HepG2 (cell line): ENCODE measurements at regions not wholly inside any gene's neighbourhood (a gene's known extent, or its start where the extent isn't known, plus 50 kb on each side); places are given as distances from the start of the nearest gene placed in this dataset.

Experiments
- PCBP1 ChIP-seq: fragments of 200-400 bp; formaldehyde crosslinking; IDR thresholded peaks from 2 replicates; pipeline ENCODE4 v1.6.1; 2017; ENCODE audit warnings: mild to moderate bottlenecking, low read depth, low read length, borderline replicate concordance
- PHF5A ChIP-seq: IDR thresholded peaks from one replicate; pipeline ENCODE4 v1.6.1; 2018; ENCODE audit warnings: low read depth, missing genetic modification reagents; ENCODE audit not compliant: unreplicated experiment
- SMARCE1 ChIP-seq: fragments of 450-650 bp; IDR thresholded peaks from 2 replicates; pipeline ENCODE4 v1.6.1; 2017; ENCODE audit warnings: borderline replicate concordance
- SMC3 ChIP-seq: IDR thresholded peaks from 2 replicates; pipeline ENCODE4 v1.6.1; 2011; ENCODE audit warnings: low read length, improper control_type of control experiment
- ZNF547 ChIP-seq: sonication (generic); formaldehyde crosslinking; IDR thresholded peaks from 2 replicates; pipeline ENCODE4 v1.5.1; 2020; ENCODE audit warnings: mild to moderate bottlenecking, missing genetic modification reagents
- ZNF614 ChIP-seq: IDR thresholded peaks from 2 replicates; pipeline ENCODE4 v1.6.1; 2018; ENCODE audit warnings: missing biosample characterization, missing genetic modification reagents, inconsistent platforms, borderline replicate concordance
- ZNF737 ChIP-seq: sonication (generic); formaldehyde crosslinking; IDR thresholded peaks from 2 replicates; pipeline ENCODE4 v1.5.0; 2020; ENCODE audit warnings: missing genetic modification reagents, mild to moderate bottlenecking, borderline replicate concordance
- ZNF747 ChIP-seq: sonication (generic); formaldehyde crosslinking; IDR thresholded peaks from 2 replicates; pipeline ENCODE4 v1.8.1; 2023; ENCODE audit warnings: missing genetic modification reagents, mild to moderate bottlenecking, borderline replicate concordance
- ZZZ3 ChIP-seq: sonication (generic); formaldehyde crosslinking; IDR thresholded peaks from 2 replicates; pipeline ENCODE4 v1.4.0; 2020; ENCODE audit warnings: missing genetic modification reagents, mild to moderate bottlenecking, borderline replicate concordance
- TF ChIP-seq, protein P1 (sequence below): sonication (generic); formaldehyde crosslinking; IDR thresholded peaks from 2 replicates; pipeline ENCODE4 v1.4.0; 2020; ENCODE audit warnings: missing genetic modification reagents, mild to moderate bottlenecking, borderline replicate concordance
- TF ChIP-seq, protein P2 (sequence below): sonication (generic); formaldehyde crosslinking; IDR thresholded peaks from 2 replicates; pipeline ENCODE4 v1.8.0; 2022; ENCODE audit warnings: mild to moderate bottlenecking, missing genetic modification reagents
- TF ChIP-seq, protein P3 (sequence below): sonication (generic); formaldehyde crosslinking; IDR thresholded peaks from 2 replicates; pipeline ENCODE4 v1.4.0; 2020; ENCODE audit warnings: low read depth, mild to moderate bottlenecking, missing genetic modification reagents
- TF ChIP-seq, protein P4 (sequence below): sonication (generic); formaldehyde crosslinking; IDR thresholded peaks from 2 replicates; pipeline ENCODE4 v1.5.1; 2020; ENCODE audit warnings: missing genetic modification reagents, mild to moderate bottlenecking, borderline replicate concordance

DNA sequence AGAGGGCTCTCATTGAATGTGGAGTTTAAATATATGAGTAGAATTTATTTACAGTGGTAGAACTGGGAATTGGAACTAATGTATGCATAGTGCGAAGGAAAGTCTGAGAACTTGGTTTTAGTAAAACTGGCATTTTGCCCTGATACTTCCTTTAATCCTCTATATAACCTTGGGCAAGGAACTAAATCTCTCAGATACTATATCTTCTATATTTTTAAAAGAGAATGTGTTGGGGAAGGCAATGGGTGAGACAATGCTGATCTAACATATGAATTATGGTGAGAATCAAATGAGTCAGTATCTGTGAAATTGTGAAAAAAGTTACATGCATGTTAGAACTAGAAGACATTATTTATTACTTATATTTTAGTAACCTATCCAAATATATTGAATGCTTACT lies 2109.4 kb upstream of the PIK3C3 start (continued):
- TF ChIP-seq, protein P1, sequence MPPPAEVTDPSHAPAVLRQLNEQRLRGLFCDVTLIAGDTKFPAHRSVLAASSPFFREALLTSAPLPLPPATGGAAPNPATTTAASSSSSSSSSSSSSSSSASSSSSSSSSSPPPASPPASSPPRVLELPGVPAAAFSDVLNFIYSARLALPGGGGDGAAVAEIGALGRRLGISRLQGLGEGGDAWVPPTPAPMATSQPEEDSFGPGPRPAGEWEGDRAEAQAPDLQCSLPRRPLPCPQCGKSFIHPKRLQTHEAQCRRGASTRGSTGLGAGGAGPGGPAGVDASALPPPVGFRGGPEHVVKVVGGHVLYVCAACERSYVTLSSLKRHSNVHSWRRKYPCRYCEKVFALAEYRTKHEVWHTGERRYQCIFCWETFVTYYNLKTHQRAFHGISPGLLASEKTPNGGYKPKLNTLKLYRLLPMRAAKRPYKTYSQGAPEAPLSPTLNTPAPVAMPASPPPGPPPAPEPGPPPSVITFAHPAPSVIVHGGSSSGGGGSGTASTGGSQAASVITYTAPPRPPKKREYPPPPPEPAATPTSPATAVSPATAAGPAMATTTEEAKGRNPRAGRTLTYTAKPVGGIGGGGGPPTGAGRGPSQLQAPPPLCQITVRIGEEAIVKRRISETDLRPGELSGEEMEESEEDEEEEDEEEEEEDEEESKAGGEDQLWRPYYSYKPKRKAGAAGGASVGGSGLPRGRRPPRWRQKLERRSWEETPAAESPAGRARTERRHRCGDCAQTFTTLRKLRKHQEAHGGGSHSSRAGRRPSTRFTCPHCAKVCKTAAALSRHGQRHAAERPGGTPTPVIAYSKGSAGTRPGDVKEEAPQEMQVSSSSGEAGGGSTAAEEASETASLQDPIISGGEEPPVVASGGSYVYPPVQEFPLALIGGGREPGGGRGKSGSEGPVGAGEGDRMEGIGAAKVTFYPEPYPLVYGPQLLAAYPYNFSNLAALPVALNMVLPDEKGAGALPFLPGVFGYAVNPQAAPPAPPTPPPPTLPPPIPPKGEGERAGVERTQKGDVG (CRISPR knock-in tag) = no peak
- no peak for TF ChIP-seq ZNF737 (CRISPR knock-in tag)
- TF ChIP-seq ZNF614 (CRISPR knock-in tag) = no peak
- TF ChIP-seq PCBP1 = no peak
- TF ChIP-seq, protein P2, sequence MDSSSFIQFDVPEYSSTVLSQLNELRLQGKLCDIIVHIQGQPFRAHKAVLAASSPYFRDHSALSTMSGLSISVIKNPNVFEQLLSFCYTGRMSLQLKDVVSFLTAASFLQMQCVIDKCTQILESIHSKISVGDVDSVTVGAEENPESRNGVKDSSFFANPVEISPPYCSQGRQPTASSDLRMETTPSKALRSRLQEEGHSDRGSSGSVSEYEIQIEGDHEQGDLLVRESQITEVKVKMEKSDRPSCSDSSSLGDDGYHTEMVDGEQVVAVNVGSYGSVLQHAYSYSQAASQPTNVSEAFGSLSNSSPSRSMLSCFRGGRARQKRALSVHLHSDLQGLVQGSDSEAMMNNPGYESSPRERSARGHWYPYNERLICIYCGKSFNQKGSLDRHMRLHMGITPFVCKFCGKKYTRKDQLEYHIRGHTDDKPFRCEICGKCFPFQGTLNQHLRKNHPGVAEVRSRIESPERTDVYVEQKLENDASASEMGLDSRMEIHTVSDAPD (CRISPR knock-in tag) = no peak
- TF ChIP-seq, protein P3, sequence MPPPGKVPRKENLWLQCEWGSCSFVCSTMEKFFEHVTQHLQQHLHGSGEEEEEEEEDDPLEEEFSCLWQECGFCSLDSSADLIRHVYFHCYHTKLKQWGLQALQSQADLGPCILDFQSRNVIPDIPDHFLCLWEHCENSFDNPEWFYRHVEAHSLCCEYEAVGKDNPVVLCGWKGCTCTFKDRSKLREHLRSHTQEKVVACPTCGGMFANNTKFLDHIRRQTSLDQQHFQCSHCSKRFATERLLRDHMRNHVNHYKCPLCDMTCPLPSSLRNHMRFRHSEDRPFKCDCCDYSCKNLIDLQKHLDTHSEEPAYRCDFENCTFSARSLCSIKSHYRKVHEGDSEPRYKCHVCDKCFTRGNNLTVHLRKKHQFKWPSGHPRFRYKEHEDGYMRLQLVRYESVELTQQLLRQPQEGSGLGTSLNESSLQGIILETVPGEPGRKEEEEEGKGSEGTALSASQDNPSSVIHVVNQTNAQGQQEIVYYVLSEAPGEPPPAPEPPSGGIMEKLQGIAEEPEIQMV = no peak
- TF ChIP-seq SMARCE1 = no peak
- TF ChIP-seq ZNF747 (CRISPR knock-in tag) = no peak
- no peak for TF ChIP-seq ZZZ3 (CRISPR knock-in tag)
- TF ChIP-seq ZNF547 = no peak
- TF ChIP-seq, protein P4, sequence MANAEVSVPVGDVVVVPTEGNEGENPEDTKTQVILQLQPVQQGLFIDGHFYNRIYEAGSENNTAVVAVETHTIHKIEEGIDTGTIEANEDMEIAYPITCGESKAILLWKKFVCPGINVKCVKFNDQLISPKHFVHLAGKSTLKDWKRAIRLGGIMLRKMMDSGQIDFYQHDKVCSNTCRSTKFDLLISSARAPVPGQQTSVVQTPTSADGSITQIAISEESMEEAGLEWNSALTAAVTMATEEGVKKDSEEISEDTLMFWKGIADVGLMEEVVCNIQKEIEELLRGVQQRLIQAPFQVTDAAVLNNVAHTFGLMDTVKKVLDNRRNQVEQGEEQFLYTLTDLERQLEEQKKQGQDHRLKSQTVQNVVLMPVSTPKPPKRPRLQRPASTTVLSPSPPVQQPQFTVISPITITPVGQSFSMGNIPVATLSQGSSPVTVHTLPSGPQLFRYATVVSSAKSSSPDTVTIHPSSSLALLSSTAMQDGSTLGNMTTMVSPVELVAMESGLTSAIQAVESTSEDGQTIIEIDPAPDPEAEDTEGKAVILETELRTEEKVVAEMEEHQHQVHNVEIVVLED = no peak
- TF ChIP-seq SMC3 = no peak
- no peak for TF ChIP-seq PHF5A (CRISPR knock-in tag)
